Vagina (tissue), 2 donors: ENCODE measurements at regions not wholly inside any gene's neighbourhood (a gene's known extent, or its start where the extent isn't known, plus 50 kb on each side); places are given as distances from the start of the nearest gene placed in this dataset.

Experiments used
- DNase-seq, 2 donors: peaks; one replicate each; pipeline ENCODE4 v3.0.0-alpha.2; 2017; ENCODE audit errors: extremely low spot score in 2 of 2
- H3K27ac ChIP-seq: fragments of 200-600 bp; sonication (generic); one replicate; pipeline ENCODE4 v1.5.1; 2019
- H3K27me3 ChIP-seq: fragments of 200-600 bp; sonication (generic); one replicate; pipeline ENCODE4 v1.5.1; 2019
- H3K36me3 ChIP-seq, 2 donors: fragments of 200-600 bp; sonication (generic); one replicate each; pipeline ENCODE4 v1.5.1; 2017 to 2019
- H3K4me1 ChIP-seq: fragments of 200-600 bp; sonication (generic); one replicate; pipeline ENCODE4 v1.5.1; 2019
- H3K4me3 ChIP-seq, 2 donors: fragments of 200-600 bp; sonication (generic); 1 replicate in 1 of 2; 2 replicates in 1 of 2; pipeline ENCODE4 v1.5.1; 2016 to 2019
- H3K9me3 ChIP-seq: fragments of 200-600 bp; sonication (generic); one replicate; pipeline ENCODE4 v1.5.1; 2019
- CTCF ChIP-seq, 3 experiments: fragments of 450-650 bp in 2 of 3; fragments of 200-600 bp in 1 of 3; sonication (generic) in 1 of 3; IDR thresholded peaks; one replicate each; pipeline ENCODE4 v1.5.1; 2017 to 2019; ENCODE audit warnings: antibody characterized with exemption in 3 of 3, mild to moderate bottlenecking in 2 of 3, moderate library complexity in 2 of 3
- POLR2A ChIP-seq, 2 donors: fragments of 450-650 bp; IDR thresholded peaks; one replicate each; pipeline ENCODE4 v1.6.1; 2017; ENCODE audit warnings: antibody characterized with exemption in 2 of 2, mild to moderate bottlenecking in 2 of 2, moderate library complexity in 2 of 2
- POLR2AphosphoS5 ChIP-seq, 2 donors: sonication (generic); formaldehyde crosslinking; IDR thresholded peaks; one replicate each; pipeline ENCODE4 v1.9.0; 2017; ENCODE audit warnings: antibody characterized with exemption in 2 of 2, mild to moderate bottlenecking in 2 of 2, low read depth in 1 of 2; ENCODE audit not compliant: insufficient read depth in 1 of 2
- intact Hi-C: fragments of 100-400 bp; cut with DNase I; formaldehyde crosslinking; loops from one replicate; pipeline ENCODE4 v1.15.1; 2023

- no peak for DNase-seq
- H3K27me3 ChIP-seq, result no peaks in the 10 kb centered on the region
- H3K4me1 ChIP-seq, result peaks cover 21% of the 10 kb centered on the region
- no peak overlapping the region for H3K4me3 ChIP-seq
- peak overlapping the region; percentile 79 for H3K27ac ChIP-seq
- TF ChIP-seq POLR2AphosphoS5 (IDR thresholded peaks at IDR 0.05; ENCODE audit: insufficient read depth in 1 of 2, low read depth in 1 of 2) (peak in 1 of 2 donors; percentile 62), POLR2A (IDR thresholded peaks at IDR 0.05) (no peak), CTCF (IDR thresholded peaks at IDR 0.05) (no peak)
- no peaks in the 10 kb centered on the region for H3K9me3 ChIP-seq
- intact Hi-C loops, result no loop called here
- no peaks in the 10 kb centered on the region for H3K36me3 ChIP-seq
Observed at GRCh38 chr12:93183940-93184671, 193.6 kb upstream of the NUDT4 start.

- intact Hi-C loops, result no loop called here
- H3K4me1 ChIP-seq, result peaks cover 21% of the 10 kb centered on the region
- TF ChIP-seq POLR2A (IDR thresholded peaks at IDR 0.05) (no peak), CTCF (IDR thresholded peaks at IDR 0.05) (no peak), POLR2AphosphoS5 (IDR thresholded peaks at IDR 0.05; ENCODE audit: insufficient read depth in 1 of 2, low read depth in 1 of 2) (no peak)
Observed at GRCh38 chr12:93184672-93185368, 192.9 kb upstream of the NUDT4 start.

GRCh38 chr12:93185369-93185741 lies 192.4 kb upstream of the NUDT4 start:
- Histone ChIP-seq H3K36me3 (no peaks in the 10 kb centered on the region), H3K4me1 (peaks cover 21% of the 10 kb centered on the region), H3K9me3 (no peaks in the 10 kb centered on the region), H3K27me3 (no peaks in the 10 kb centered on the region), H3K27ac (no peak overlapping the region), H3K4me3 (no peak overlapping the region)
- DNase-seq, result no peak
- TF ChIP-seq POLR2A (IDR thresholded peaks at IDR 0.05) (no peak), CTCF (IDR thresholded peaks at IDR 0.05) (no peak), POLR2AphosphoS5 (IDR thresholded peaks at IDR 0.05; ENCODE audit: insufficient read depth in 1 of 2, low read depth in 1 of 2) (no peak)
- intact Hi-C loops, result no loop called here

More at GRCh38 chr12:93184672-93185368, 192.9 kb upstream of the NUDT4 start:
- Histone ChIP-seq H3K27ac (peak overlapping the region; percentile 79), H3K36me3 (no peaks in the 10 kb centered on the region), H3K27me3 (no peaks in the 10 kb centered on the region), H3K9me3 (no peaks in the 10 kb centered on the region), H3K4me3 (no peak overlapping the region)
- DNase-seq, result no peak

- no peak for DNase-seq
- no peaks in the 10 kb centered on the region for H3K27me3 ChIP-seq
- no peaks in the 10 kb centered on the region for H3K9me3 ChIP-seq
- no peaks in the 10 kb centered on the region for H3K36me3 ChIP-seq
- no peak overlapping the region for H3K27ac ChIP-seq
- intact Hi-C loops, result no loop called here
- peaks cover 21% of the 10 kb centered on the region for H3K4me1 ChIP-seq
- no peak overlapping the region for H3K4me3 ChIP-seq
- no peak for TF ChIP-seq POLR2AphosphoS5 (IDR thresholded peaks at IDR 0.05; ENCODE audit: insufficient read depth in 1 of 2, low read depth in 1 of 2)
- no peak for TF ChIP-seq POLR2A (IDR thresholded peaks at IDR 0.05)
- no peak for TF ChIP-seq CTCF (IDR thresholded peaks at IDR 0.05)
Observed at GRCh38 chr12:93186131-93186530, 191.6 kb upstream of the NUDT4 start.

GRCh38 chr12:93186621-93187020 lies 191.1 kb upstream of the NUDT4 start:
- H3K4me1 ChIP-seq, result peaks cover 21% of the 10 kb centered on the region
- H3K27me3 ChIP-seq, result no peaks in the 10 kb centered on the region
- DNase-seq, result no peak
- H3K9me3 ChIP-seq, result no peaks in the 10 kb centered on the region
- TF ChIP-seq POLR2A (IDR thresholded peaks at IDR 0.05), result no peak
- TF ChIP-seq CTCF (IDR thresholded peaks at IDR 0.05), result no peak
- no peak for TF ChIP-seq POLR2AphosphoS5 (IDR thresholded peaks at IDR 0.05; ENCODE audit: insufficient read depth in 1 of 2, low read depth in 1 of 2)
- no peak overlapping the region for H3K27ac ChIP-seq
- intact Hi-C loops, result no loop called here
- no peaks in the 10 kb centered on the region for H3K36me3 ChIP-seq
- H3K4me3 ChIP-seq, result no peak overlapping the region
